ENCODE measurements at regions not wholly inside any gene's neighbourhood (a gene's known extent, or its start where the extent isn't known, plus 50 kb on each side); places are given as distances from the start of the nearest gene placed in this dataset.
A peak's percentile ranks its signal among the peaks of the same experiment; 100 is the strongest.

DNA sequence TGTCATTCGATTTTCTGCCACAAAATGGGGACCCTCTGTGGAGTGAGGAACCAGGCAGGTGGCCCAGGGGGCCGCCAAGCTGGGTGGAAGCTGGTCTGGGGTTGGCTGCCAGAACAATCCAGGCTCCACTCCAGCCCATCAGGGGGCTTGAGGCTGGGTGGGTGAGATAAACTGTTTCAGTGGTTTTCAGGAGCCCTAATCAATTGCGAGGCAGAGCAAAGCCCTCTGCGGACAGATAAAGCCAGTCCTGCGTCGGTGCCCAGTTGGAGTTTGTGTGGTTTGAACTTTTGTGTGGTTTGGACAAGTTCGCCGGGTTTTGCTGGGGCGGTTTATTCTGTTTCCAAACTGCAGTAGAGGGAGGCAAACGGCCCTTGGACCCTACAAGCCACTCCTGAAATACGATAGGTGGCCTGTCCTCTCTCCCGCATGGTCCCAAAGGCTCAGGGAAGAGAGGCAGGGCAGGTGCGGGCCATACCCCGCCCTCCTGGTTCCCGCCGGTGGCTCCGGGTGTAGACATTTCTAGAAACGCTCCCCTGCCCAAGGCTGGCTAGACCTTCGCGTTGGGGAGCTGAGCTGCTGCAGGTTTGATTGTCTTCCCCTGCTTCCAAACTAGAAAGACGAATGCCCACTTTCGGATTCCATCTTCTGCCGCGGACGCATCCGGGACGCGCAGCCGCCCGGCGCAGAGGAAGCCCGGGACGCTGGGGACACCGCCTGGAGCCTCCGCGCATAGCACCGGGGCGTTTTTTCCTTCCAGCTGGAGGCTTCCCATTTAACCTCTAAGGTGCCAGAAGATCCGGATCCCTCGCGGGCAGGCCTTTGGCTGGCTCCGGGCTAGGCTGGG lies 169.0 kb upstream of the BCOR start:
- TF ChIP-seq, protein P1, sequence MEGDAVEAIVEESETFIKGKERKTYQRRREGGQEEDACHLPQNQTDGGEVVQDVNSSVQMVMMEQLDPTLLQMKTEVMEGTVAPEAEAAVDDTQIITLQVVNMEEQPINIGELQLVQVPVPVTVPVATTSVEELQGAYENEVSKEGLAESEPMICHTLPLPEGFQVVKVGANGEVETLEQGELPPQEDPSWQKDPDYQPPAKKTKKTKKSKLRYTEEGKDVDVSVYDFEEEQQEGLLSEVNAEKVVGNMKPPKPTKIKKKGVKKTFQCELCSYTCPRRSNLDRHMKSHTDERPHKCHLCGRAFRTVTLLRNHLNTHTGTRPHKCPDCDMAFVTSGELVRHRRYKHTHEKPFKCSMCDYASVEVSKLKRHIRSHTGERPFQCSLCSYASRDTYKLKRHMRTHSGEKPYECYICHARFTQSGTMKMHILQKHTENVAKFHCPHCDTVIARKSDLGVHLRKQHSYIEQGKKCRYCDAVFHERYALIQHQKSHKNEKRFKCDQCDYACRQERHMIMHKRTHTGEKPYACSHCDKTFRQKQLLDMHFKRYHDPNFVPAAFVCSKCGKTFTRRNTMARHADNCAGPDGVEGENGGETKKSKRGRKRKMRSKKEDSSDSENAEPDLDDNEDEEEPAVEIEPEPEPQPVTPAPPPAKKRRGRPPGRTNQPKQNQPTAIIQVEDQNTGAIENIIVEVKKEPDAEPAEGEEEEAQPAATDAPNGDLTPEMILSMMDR (IDR thresholded peaks at IDR 0.05): peak; percentile 36 to 44 (median 41)
- TF ChIP-seq POLR2A (IDR thresholded peaks at IDR 0.05): no peak

Measured in testis (tissue), 2 donors.